Sigmoid colon (tissue), 4 donors: ENCODE measurements at regions not wholly inside any gene's neighbourhood (a gene's known extent, or its start where the extent isn't known, plus 50 kb on each side); places are given as distances from the start of the nearest gene placed in this dataset.

ENCODE experiments used
- CTCF ChIP-seq, 4 experiments: fragments of 450-650 bp in 3 of 4; fragments of 200-600 bp in 1 of 4; IDR thresholded peaks; one replicate each; pipeline ENCODE4 v1.5.1; 2016 to 2019; ENCODE audit warnings: antibody characterized with exemption in 4 of 4, mild to moderate bottlenecking in 3 of 4, moderate library complexity in 2 of 4
- POLR2AphosphoS5 ChIP-seq, 4 donors: sonication (generic); formaldehyde crosslinking; IDR thresholded peaks; one replicate each; pipeline ENCODE4 v1.6.1; 2017; ENCODE audit warnings: antibody characterized with exemption in 4 of 4

GRCh38 chr17:79422236-79422635 lies 188.6 kb downstream of the RBFOX3 start:
- TF ChIP-seq CTCF (IDR thresholded peaks at IDR 0.05) (no peak), POLR2AphosphoS5 (IDR thresholded peaks at IDR 0.05) (no peak)
